Esophagus muscularis mucosa (tissue), 4 donors: ENCODE measurements at regions not wholly inside any gene's neighbourhood (a gene's known extent, or its start where the extent isn't known, plus 50 kb on each side); places are given as distances from the start of the nearest gene placed in this dataset.

Experiments
- DNase-seq: peaks from one replicate; pipeline ENCODE4 v3.0.0-alpha.2; 2017; ENCODE audit errors: extremely low spot score
- H3K27ac ChIP-seq, 4 donors: fragments of 200-600 bp; sonication (generic); replicated peaks in 1 of 4; 1 replicate in 3 of 4; 2 replicates in 1 of 4; pipeline ENCODE4 v1.5.1; 2016 to 2019; ENCODE audit warnings: mild to moderate bottlenecking in 1 of 4
- H3K27me3 ChIP-seq, 4 donors: fragments of 200-600 bp; sonication (generic); one replicate each; pipeline versions ENCODE4 v1.5.1 to v1.6.0; 2016 to 2019
- H3K36me3 ChIP-seq, 4 donors: fragments of 200-600 bp; sonication (generic); one replicate each; pipeline ENCODE4 v1.5.1; 2016 to 2019
- H3K4me1 ChIP-seq, 4 donors: fragments of 200-600 bp; sonication (generic); one replicate each; pipeline ENCODE4 v1.5.1; 2016 to 2019
- H3K4me3 ChIP-seq, 4 donors: fragments of 200-600 bp; sonication (generic); 1 replicate in 2 of 4; 2 replicates in 2 of 4; pipeline ENCODE4 v1.5.1; 2016 to 2019; ENCODE audit warnings: mild to moderate bottlenecking in 4 of 4, moderate library complexity in 1 of 4
- H3K9me3 ChIP-seq, 4 donors: fragments of 200-600 bp; sonication (generic); 1 replicate in 3 of 4; 2 replicates in 1 of 4; pipeline ENCODE4 v1.5.1; 2016 to 2019
- CTCF ChIP-seq, 3 experiments: fragments of 200-600 bp in 2 of 3; fragments of 450-650 bp in 1 of 3; sonication (generic) in 2 of 3; IDR thresholded peaks; one replicate each; pipeline ENCODE4 v1.5.1; 2017 to 2019; ENCODE audit warnings: antibody characterized with exemption in 3 of 3, mild to moderate bottlenecking in 2 of 3, moderate library complexity in 1 of 3
- EP300 ChIP-seq: sonication (generic); formaldehyde crosslinking; IDR thresholded peaks from one replicate; pipeline ENCODE4 v1.6.1; 2017; ENCODE audit warnings: antibody characterized with exemption
- POLR2A ChIP-seq: fragments of 450-650 bp; IDR thresholded peaks from one replicate; pipeline ENCODE4 v1.6.1; 2017; ENCODE audit warnings: antibody characterized with exemption, moderate library complexity, mild to moderate bottlenecking, low read depth
- POLR2AphosphoS5 ChIP-seq, 2 donors: sonication (generic); formaldehyde crosslinking; IDR thresholded peaks; one replicate each; pipeline ENCODE4 v1.6.1; 2017; ENCODE audit warnings: antibody characterized with exemption in 2 of 2
- WGBS: methylation state at CpG from one replicate; pipeline ENCODE4 v1.1.5; 2018; 5-methylcytosine and 5-hydroxymethylcytosine counted together
- intact Hi-C: fragments of 100-400 bp; cut with DNase I; formaldehyde crosslinking; loops from one replicate; pipeline ENCODE4 v1.15.1; 2023

- no peaks in the 10 kb centered on the region for H3K36me3 ChIP-seq
- no peak overlapping the region for H3K4me3 ChIP-seq
- H3K9me3 ChIP-seq, result peaks cover 0 to 12% (median 10%) of the 10 kb centered on the region in 4 donors
- intact Hi-C loops, result no loop called here
- WGBS, result no CpG with 5 or more reads among the region's 4 CpGs
- peaks cover 0 to 81% (median 0%) of the 10 kb centered on the region in 4 donors for H3K27me3 ChIP-seq
- DNase-seq, result no peak
- no peak for TF ChIP-seq CTCF (IDR thresholded peaks at IDR 0.05)
- no peaks in the 10 kb centered on the region for H3K4me1 ChIP-seq
- H3K27ac ChIP-seq, result no peak overlapping the region
These were observed 618.9 kb downstream of the NPHP4 start for GRCh38 chr1:5373281-5373680.

GRCh38 chr1:5371270-5371669, 621.0 kb downstream of the NPHP4 start:
- 79% methylated on average over 7 of the region's 7 CpGs for WGBS
- no peak for DNase-seq
- TF ChIP-seq EP300 (no peak), POLR2AphosphoS5 (IDR thresholded peaks at IDR 0.05) (no peak), CTCF (IDR thresholded peaks at IDR 0.05) (no peak), POLR2A (no peak)

GRCh38 chr1:5370311-5370710, 621.9 kb downstream of the NPHP4 start:
- peaks cover 0 to 91% (median 3%) of the 10 kb centered on the region in 4 donors for H3K27me3 ChIP-seq
- no peak overlapping the region for H3K27ac ChIP-seq
- intact Hi-C loops, result no loop called here
- WGBS, result 70% methylated on average over 3 of the region's 3 CpGs
- H3K9me3 ChIP-seq, result peaks cover 0 to 12% (median 10%) of the 10 kb centered on the region in 4 donors
- no peak for DNase-seq
- no peaks in the 10 kb centered on the region for H3K36me3 ChIP-seq
- no peak for TF ChIP-seq POLR2AphosphoS5 (IDR thresholded peaks at IDR 0.05)
- H3K4me3 ChIP-seq, result no peak overlapping the region
- H3K4me1 ChIP-seq, result no peaks in the 10 kb centered on the region

More at GRCh38 chr1:5371270-5371669, 621.0 kb downstream of the NPHP4 start:
- intact Hi-C loops, result no loop called here
- H3K4me3 ChIP-seq, result no peak overlapping the region
- peaks cover 0 to 12% (median 10%) of the 10 kb centered on the region in 4 donors for H3K9me3 ChIP-seq
- no peaks in the 10 kb centered on the region for H3K4me1 ChIP-seq
- H3K27me3 ChIP-seq, result peaks cover 0 to 81% (median 0%) of the 10 kb centered on the region in 4 donors
- H3K27ac ChIP-seq, result no peak overlapping the region
- H3K36me3 ChIP-seq, result no peaks in the 10 kb centered on the region

GRCh38 chr1:5369223-5369622, 623.0 kb downstream of the NPHP4 start:
- TF ChIP-seq EP300 (no peak), POLR2AphosphoS5 (IDR thresholded peaks at IDR 0.05) (no peak), CTCF (IDR thresholded peaks at IDR 0.05) (no peak), POLR2A (no peak)
- H3K9me3 ChIP-seq, result peaks cover 0 to 12% (median 10%) of the 10 kb centered on the region in 4 donors
- peaks cover 0 to 98% (median 4%) of the 10 kb centered on the region in 4 donors for H3K27me3 ChIP-seq
- H3K4me1 ChIP-seq, result no peaks in the 10 kb centered on the region
- 86% methylated on average over 1 of the region's 1 CpG for WGBS
- no peaks in the 10 kb centered on the region for H3K36me3 ChIP-seq
- DNase-seq, result no peak
- no peak overlapping the region for H3K4me3 ChIP-seq
- H3K27ac ChIP-seq, result no peak overlapping the region
- intact Hi-C loops, result no loop called here

GRCh38 chr1:5368201-5368600, 624.0 kb downstream of the NPHP4 start:
- no peak for DNase-seq
- Histone ChIP-seq H3K36me3 (no peaks in the 10 kb centered on the region), H3K9me3 (peaks cover 0 to 5% (median 3%) of the 10 kb centered on the region in 4 donors), H3K27me3 (peaks cover 0 to 97% (median 4%) of the 10 kb centered on the region in 4 donors), H3K4me3 (no peak overlapping the region), H3K4me1 (no peaks in the 10 kb centered on the region), H3K27ac (no peak overlapping the region)
- 58% methylated on average over 5 of the region's 5 CpGs for WGBS
- TF ChIP-seq POLR2A, result no peak
- TF ChIP-seq CTCF (IDR thresholded peaks at IDR 0.05), result no peak
- TF ChIP-seq EP300, result no peak
- TF ChIP-seq POLR2AphosphoS5 (IDR thresholded peaks at IDR 0.05), result no peak
- intact Hi-C loops, result no loop called here
